B cell (primary cell): ENCODE measurements at regions not wholly inside any gene's neighbourhood (a gene's known extent, or its start where the extent isn't known, plus 50 kb on each side); places are given as distances from the start of the nearest gene placed in this dataset.

Experiments
- ATAC-seq: fragments of 200-7000 bp; cut with Tn5 transposase; one replicate; pipeline ENCODE4 v1.10.0; 2021; ENCODE audit warnings: low read depth, mild to moderate bottlenecking, moderate number of reproducible peaks, moderate library complexity
- CTCF ChIA-PET: fragments of 350-600 bp; sonication (Branson Sonifier 250); formaldehyde crosslinking; loops from one replicate; lab custom pipeline; 2021; ENCODE audit warnings: antibody characterized with exemption, inconsistent platforms; lab: Charles Lee
- POLR2A ChIA-PET: fragments of 350-600 bp; sonication (Branson Sonifier 250); formaldehyde crosslinking; loops from one replicate; lab custom pipeline; 2021; ENCODE audit warnings: antibody characterized with exemption; lab: Charles Lee
- DNase-seq: peaks from one replicate; pipeline ENCODE4 v3.0.0; 2013
- H2AFZ ChIP-seq: 2 replicates; pipeline ENCODE4 v1.6.1; 2012; ENCODE audit warnings: mild to moderate bottlenecking, low read depth, low read length; ENCODE audit not compliant: insufficient read depth, poor library complexity, severe bottlenecking
- H3K27ac ChIP-seq, 2 donors: 1 replicate in 1 of 2; 2 replicates in 1 of 2; pipeline ENCODE4 v1.5.1; 2012 to 2013; ENCODE audit warnings: low read length in 2 of 2, mild to moderate bottlenecking in 2 of 2, moderate library complexity in 1 of 2
- H3K27me3 ChIP-seq, 4 experiments: fragments of 200-600 bp in 1 of 4; sonication (generic) in 1 of 4; replicated peaks in 1 of 4; 1 replicate in 2 of 4; 2 replicates in 2 of 4; pipeline versions ENCODE4 v1.6.1 to v1.7.0; 2013 to 2016; ENCODE audit warnings: low read length in 3 of 4, mild to moderate bottlenecking in 2 of 4, mixed read lengths in 1 of 4, moderate library complexity in 1 of 4; ENCODE audit not compliant: insufficient read depth in 4 of 4, control insufficient read depth in 3 of 4; ENCODE audit errors: control extremely low read depth in 1 of 4
- H3K36me3 ChIP-seq, 2 experiments: replicated peaks in 1 of 2; 1 replicate in 1 of 2; 2 replicates in 1 of 2; pipeline versions ENCODE4 v1.6.1 to v1.7.1; 2013; ENCODE audit warnings: low read length in 1 of 2; ENCODE audit not compliant: insufficient read depth in 2 of 2, control insufficient read depth in 1 of 2; ENCODE audit errors: control extremely low read depth in 1 of 2, extremely low read depth in 1 of 2
- H3K4me1 ChIP-seq, 2 donors: fragments of 200-600 bp in 1 of 2; sonication (generic) in 1 of 2; 1 replicate in 1 of 2; 2 replicates in 1 of 2; pipeline versions ENCODE4 v1.5.1 to v1.6.1; 2013 to 2017; ENCODE audit warnings: low read length in 2 of 2; ENCODE audit not compliant: control insufficient read depth in 2 of 2, insufficient read depth in 2 of 2
- H3K4me2 ChIP-seq: replicated peaks from 2 replicates; pipeline ENCODE3; 2012; ENCODE audit warnings: mild to moderate bottlenecking, low read depth, low read length; ENCODE audit not compliant: poor library complexity, severe bottlenecking
- H3K4me3 ChIP-seq, 5 experiments: fragments of 200-600 bp in 1 of 5; sonication (generic) in 1 of 5; 1 replicate in 3 of 5; 2 replicates in 2 of 5; pipeline versions ENCODE4 v1.5.1 to v1.7.0; 2011 to 2016; ENCODE audit warnings: low read length in 4 of 5, mild to moderate bottlenecking in 4 of 5, low read depth in 2 of 5, control low read depth in 1 of 5, moderate library complexity in 1 of 5; ENCODE audit not compliant: insufficient read depth in 1 of 5; ENCODE audit errors: control extremely low read depth in 1 of 5, extremely low read depth in 1 of 5
- H3K79me2 ChIP-seq: fragments of 200-600 bp; sonication (generic); one replicate; pipeline ENCODE4 v1.6.0; 2016; ENCODE audit warnings: low read length; ENCODE audit not compliant: control insufficient read depth, insufficient read depth
- H3K9ac ChIP-seq: fragments of 200-600 bp; sonication (generic); 2 replicates; pipeline ENCODE4 v1.6.1; 2017; ENCODE audit warnings: mild to moderate bottlenecking, low read length, moderate library complexity
- H3K9me3 ChIP-seq, 3 donors: one replicate each; pipeline versions ENCODE4 v1.6.1 to v1.7.1; 2013; ENCODE audit warnings: low read length in 2 of 3; ENCODE audit not compliant: control insufficient read depth in 2 of 3, insufficient read depth in 1 of 3; ENCODE audit errors: control extremely low read depth in 1 of 3
- H4K20me1 ChIP-seq: 2 replicates; pipeline ENCODE4 v1.6.0; 2012; ENCODE audit warnings: mild to moderate bottlenecking, low read length; ENCODE audit not compliant: insufficient read depth, control insufficient read depth, poor library complexity, severe bottlenecking
- H3K27ac Mint-ChIP-seq: one replicate; pipeline ENCODE4 v1.8.0; 2021; ENCODE audit warnings: mixed read lengths
- H3K27me3 Mint-ChIP-seq: one replicate; pipeline ENCODE4 v1.8.0; 2021; ENCODE audit warnings: mixed read lengths
- H3K4me1 Mint-ChIP-seq: one replicate; pipeline ENCODE4 v1.8.0; 2021; ENCODE audit warnings: mixed read lengths
- H3K4me3 Mint-ChIP-seq: one replicate; pipeline ENCODE4 v1.8.0; 2021; ENCODE audit warnings: mixed read lengths
- H3K9me3 Mint-ChIP-seq: one replicate; pipeline ENCODE4 v1.8.0; 2022; ENCODE audit warnings: mixed read lengths; ENCODE audit not compliant: insufficient read depth
- CTCF ChIP-seq: fragments of 200-600 bp; IDR thresholded peaks from one replicate; pipeline ENCODE4 v1.8.0; 2022; ENCODE audit warnings: antibody characterized with exemption, mild to moderate bottlenecking
- EZH2 ChIP-seq: IDR thresholded peaks from 2 replicates; pipeline ENCODE4 v1.6.1; 2012; ENCODE audit warnings: borderline replicate concordance, low read depth, mild to moderate bottlenecking, moderate library complexity, low read length; ENCODE audit not compliant: insufficient read depth, poor library complexity, severe bottlenecking
- WGBS: methylation state at CpG from one replicate; pipeline ENCODE4 v1.1.5; 2013; ENCODE audit warnings: missing lambda C conversion rate; ENCODE audit not compliant: insufficient coverage; 5-methylcytosine and 5-hydroxymethylcytosine counted together
- intact Hi-C: fragments of 100-400 bp; cut with micrococcal nuclease; formaldehyde crosslinking; loops from one replicate; pipeline ENCODE4 v1.10.0; 2022

GRCh38 chrX:150146271-150146896 lies 208.1 kb upstream of the EOLA2 start:
- Mint-ChIP-seq H3K27me3 (no peaks in the 10 kb centered on the region), H3K4me3 (no peak overlapping the region), H3K9me3 (no peaks in the 10 kb centered on the region), H3K4me1 (no peaks in the 10 kb centered on the region), H3K27ac (no peak overlapping the region)
- Histone ChIP-seq H3K27ac (no peak overlapping the region), H3K4me1 (no peaks in the 10 kb centered on the region), H3K27me3 (no peaks in the 10 kb centered on the region), H3K4me2 (no peak overlapping the region), H3K36me3 (no peaks in the 10 kb centered on the region), H3K79me2 (no peaks in the 10 kb centered on the region), H3K9me3 (no peaks in the 10 kb centered on the region), H2AFZ (no peak overlapping the region), H3K4me3 (no peak overlapping the region), H3K9ac (no peak overlapping the region), H4K20me1 (no peaks in the 10 kb centered on the region)
- intact Hi-C loops, result no loop called here
- TF ChIP-seq EZH2 (no peak), CTCF (no peak)
- CTCF ChIA-PET, result interaction anchor here (1.4 kb wide), 1 partner anchor 442 kb away, joined by 3 read pairs; no protein-coding TSS in a partner anchor
- ATAC-seq (no peak), DNase-seq (no peak)
- POLR2A ChIA-PET, result no interaction called here
- no CpG with 5 or more reads among the region's 1 CpG for WGBS

GRCh38 chrX:150148749-150149672 lies 210.7 kb upstream of the EOLA2 start:
- H3K27me3 ChIP-seq, result no peaks in the 10 kb centered on the region
- Mint-ChIP-seq H3K9me3 (no peaks in the 10 kb centered on the region), H3K27ac (no peak overlapping the region), H3K4me1 (no peaks in the 10 kb centered on the region), H3K4me3 (no peak overlapping the region), H3K27me3 (no peaks in the 10 kb centered on the region)
- H2AFZ ChIP-seq, result no peak overlapping the region
- no peak overlapping the region for H3K9ac ChIP-seq
- H4K20me1 ChIP-seq, result no peaks in the 10 kb centered on the region
- DNase-seq (no peak), ATAC-seq (no peak)
- intact Hi-C loops, result no loop called here
- H3K36me3 ChIP-seq, result no peaks in the 10 kb centered on the region
- H3K4me3 ChIP-seq, result no peak overlapping the region
- TF ChIP-seq CTCF (no peak), EZH2 (no peak)
- no peaks in the 10 kb centered on the region for H3K9me3 ChIP-seq
- ChIA-PET CTCF (no interaction called here), POLR2A (no interaction called here)
- no CpG with 5 or more reads among the region's 5 CpGs for WGBS
- no peak overlapping the region for H3K27ac ChIP-seq
- H3K4me1 ChIP-seq, result no peaks in the 10 kb centered on the region
- H3K4me2 ChIP-seq, result no peak overlapping the region
- H3K79me2 ChIP-seq, result no peaks in the 10 kb centered on the region
